ENCODE measurements at regions not wholly inside any gene's neighbourhood (a gene's known extent, or its start where the extent isn't known, plus 50 kb on each side); places are given as distances from the start of the nearest gene placed in this dataset.

DNA sequence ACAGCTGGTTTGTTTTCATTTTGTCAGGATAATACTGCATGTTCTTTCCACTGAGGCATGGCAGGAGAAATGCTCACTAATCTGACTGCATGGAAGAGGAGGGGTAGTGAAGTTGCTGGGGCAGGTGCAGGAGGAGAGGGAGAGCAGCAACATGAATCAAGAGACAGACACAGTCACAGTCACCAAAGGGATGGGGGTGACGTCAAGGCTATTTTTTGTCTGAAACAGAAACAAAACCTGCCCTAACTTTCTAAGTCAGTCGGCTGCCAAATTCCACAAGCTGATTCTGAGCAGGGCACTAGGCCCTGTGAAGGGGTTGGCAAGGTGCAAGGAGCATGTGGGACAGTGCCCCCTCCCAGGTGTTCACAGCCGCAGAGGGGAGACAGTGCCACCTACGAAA is 186.6 kb upstream of the NSMCE3 start (continued):
- TF ChIP-seq, protein P1, sequence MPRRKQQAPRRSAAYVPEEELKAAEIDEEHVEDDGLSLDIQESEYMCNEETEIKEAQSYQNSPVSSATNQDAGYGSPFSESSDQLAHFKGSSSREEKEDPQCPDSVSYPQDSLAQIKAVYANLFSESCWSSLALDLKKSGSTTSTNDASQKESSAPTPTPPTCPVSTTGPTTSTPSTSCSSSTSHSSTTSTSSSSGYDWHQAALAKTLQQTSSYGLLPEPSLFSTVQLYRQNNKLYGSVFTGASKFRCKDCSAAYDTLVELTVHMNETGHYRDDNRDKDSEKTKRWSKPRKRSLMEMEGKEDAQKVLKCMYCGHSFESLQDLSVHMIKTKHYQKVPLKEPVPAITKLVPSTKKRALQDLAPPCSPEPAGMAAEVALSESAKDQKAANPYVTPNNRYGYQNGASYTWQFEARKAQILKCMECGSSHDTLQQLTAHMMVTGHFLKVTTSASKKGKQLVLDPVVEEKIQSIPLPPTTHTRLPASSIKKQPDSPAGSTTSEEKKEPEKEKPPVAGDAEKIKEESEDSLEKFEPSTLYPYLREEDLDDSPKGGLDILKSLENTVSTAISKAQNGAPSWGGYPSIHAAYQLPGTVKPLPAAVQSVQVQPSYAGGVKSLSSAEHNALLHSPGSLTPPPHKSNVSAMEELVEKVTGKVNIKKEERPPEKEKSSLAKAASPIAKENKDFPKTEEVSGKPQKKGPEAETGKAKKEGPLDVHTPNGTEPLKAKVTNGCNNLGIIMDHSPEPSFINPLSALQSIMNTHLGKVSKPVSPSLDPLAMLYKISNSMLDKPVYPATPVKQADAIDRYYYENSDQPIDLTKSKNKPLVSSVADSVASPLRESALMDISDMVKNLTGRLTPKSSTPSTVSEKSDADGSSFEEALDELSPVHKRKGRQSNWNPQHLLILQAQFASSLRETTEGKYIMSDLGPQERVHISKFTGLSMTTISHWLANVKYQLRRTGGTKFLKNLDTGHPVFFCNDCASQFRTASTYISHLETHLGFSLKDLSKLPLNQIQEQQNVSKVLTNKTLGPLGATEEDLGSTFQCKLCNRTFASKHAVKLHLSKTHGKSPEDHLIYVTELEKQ (tag by site-specific recombination; IDR thresholded peaks at IDR 0.05; ENCODE audit: borderline replicate concordance): no peak
- TF ChIP-seq ZSCAN23 (tag by site-specific recombination; IDR thresholded peaks at IDR 0.05) (no peak), ZBTB20 (tag by site-specific recombination; IDR thresholded peaks at IDR 0.05) (no peak), KLF16 (tag by site-specific recombination; IDR thresholded peaks at IDR 0.05) (no peak)
- TF ChIP-seq, protein P2, sequence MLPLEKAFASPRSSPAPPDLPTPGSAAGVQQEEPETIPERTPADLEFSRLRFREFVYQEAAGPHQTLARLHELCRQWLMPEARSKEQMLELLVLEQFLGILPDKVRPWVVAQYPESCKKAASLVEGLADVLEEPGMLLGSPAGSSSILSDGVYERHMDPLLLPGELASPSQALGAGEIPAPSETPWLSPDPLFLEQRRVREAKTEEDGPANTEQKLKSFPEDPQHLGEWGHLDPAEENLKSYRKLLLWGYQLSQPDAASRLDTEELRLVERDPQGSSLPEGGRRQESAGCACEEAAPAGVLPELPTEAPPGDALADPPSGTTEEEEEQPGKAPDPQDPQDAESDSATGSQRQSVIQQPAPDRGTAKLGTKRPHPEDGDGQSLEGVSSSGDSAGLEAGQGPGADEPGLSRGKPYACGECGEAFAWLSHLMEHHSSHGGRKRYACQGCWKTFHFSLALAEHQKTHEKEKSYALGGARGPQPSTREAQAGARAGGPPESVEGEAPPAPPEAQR (tag by site-specific recombination; IDR thresholded peaks at IDR 0.05): no peak

DNA sequence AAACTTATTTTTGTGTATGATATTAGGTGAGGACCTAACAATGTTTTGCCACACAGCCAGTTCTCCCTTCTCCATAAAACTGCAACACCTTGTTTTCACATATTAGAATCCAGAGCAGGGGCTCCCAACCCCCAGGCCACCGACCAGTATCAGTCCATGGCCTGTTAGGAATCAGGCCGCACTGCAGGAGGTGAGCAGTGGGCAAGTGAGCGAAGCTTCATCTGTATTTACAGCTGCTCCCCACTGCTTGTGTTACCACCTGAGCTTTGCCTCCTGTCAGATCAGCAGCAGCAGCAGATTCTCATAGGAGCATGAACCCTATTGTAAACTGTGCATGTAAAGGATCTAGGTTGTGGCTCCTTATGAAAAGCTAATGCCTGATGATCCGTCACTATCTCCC is 185.9 kb upstream of the NSMCE3 start:
- Histone ChIP-seq H3K9me3 (ENCODE audit: control insufficient read depth, insufficient read depth, low read depth, low read length) (no peaks in the 10 kb centered on the region), H3K4me1 (ENCODE audit: control insufficient read depth, insufficient read depth, low read length) (no peaks in the 10 kb centered on the region), H3K4me3 (ENCODE audit: low read depth, low read length) (no peak overlapping the region), H3K36me3 (ENCODE audit: control insufficient read depth in 2 of 2, insufficient read depth in 1 of 2, low read length in 2 of 2) (no peaks in the 10 kb centered on the region), H3K27ac (ENCODE audit: extremely low read depth, low read depth, low read length) (no peak overlapping the region)
- TF ChIP-seq, protein P3, sequence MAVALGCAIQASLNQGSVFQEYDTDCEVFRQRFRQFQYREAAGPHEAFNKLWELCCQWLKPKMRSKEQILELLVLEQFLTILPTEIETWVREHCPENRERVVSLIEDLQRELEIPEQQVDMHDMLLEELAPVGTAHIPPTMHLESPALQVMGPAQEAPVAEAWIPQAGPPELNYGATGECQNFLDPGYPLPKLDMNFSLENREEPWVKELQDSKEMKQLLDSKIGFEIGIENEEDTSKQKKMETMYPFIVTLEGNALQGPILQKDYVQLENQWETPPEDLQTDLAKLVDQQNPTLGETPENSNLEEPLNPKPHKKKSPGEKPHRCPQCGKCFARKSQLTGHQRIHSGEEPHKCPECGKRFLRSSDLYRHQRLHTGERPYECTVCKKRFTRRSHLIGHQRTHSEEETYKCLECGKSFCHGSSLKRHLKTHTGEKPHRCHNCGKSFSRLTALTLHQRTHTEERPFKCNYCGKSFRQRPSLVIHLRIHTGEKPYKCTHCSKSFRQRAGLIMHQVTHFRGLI (tag by site-specific recombination; IDR thresholded peaks at IDR 0.05): no peak
- TF ChIP-seq, protein P4, sequence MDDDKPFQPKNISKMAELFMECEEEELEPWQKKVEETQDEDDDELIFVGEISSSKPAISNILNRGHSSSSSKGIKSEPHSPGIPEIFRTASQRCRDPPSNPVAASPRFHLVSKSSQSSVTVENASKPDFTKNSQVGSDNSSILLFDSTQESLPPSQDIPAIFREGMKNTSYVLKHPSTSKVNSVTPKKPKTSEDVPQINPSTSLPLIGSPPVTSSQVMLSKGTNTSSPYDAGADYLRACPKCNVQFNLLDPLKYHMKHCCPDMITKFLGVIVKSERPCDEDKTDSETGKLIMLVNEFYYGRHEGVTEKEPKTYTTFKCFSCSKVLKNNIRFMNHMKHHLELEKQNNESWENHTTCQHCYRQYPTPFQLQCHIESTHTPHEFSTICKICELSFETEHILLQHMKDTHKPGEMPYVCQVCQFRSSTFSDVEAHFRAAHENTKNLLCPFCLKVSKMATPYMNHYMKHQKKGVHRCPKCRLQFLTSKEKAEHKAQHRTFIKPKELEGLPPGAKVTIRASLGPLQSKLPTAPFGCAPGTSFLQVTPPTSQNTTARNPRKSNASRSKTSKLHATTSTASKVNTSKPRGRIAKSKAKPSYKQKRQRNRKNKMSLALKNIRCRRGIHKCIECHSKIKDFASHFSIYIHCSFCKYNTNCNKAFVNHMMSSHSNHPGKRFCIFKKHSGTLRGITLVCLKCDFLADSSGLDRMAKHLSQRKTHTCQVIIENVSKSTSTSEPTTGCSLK (tag by site-specific recombination; IDR thresholded peaks at IDR 0.05): no peak
- TF ChIP-seq ZNF610 (tag by site-specific recombination; IDR thresholded peaks at IDR 0.05; ENCODE audit: borderline replicate concordance): peak; percentile 82; the same call in 1 of the 2 replicates
- TF ChIP-seq ZNF138 (tag by site-specific recombination; IDR thresholded peaks at IDR 0.05; ENCODE audit: borderline replicate concordance): no peak
- ChIA-PET CTCF (no interaction called here), POLR2A (no interaction called here)

DNA sequence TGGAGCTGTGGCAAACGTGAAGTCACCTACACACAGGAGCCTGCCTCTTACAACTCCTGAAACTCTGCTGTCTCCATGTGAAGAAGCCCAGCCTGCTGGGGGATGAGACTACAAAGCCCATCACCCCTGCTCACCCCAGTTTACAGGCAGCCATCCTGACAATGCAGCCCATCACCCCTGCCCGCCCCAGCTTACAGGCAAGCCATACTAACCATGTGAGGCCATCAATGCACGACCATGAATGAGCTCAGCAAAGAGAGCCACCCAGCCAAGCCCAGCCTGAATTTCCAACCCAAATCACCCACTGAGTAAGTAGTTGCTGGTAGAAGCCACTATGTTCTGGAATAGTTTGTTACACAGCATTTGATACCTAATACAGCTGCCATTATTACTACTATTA is 185.4 kb upstream of the NSMCE3 start:
- POLR2A ChIA-PET: no interaction called here
- Histone ChIP-seq H3K4me3 (ENCODE audit: low read depth, low read length) (no peak overlapping the region), H3K4me1 (ENCODE audit: control insufficient read depth, insufficient read depth, low read length) (no peaks in the 10 kb centered on the region), H3K36me3 (ENCODE audit: control insufficient read depth in 2 of 2, insufficient read depth in 1 of 2, low read length in 2 of 2) (no peaks in the 10 kb centered on the region), H3K9me3 (ENCODE audit: control insufficient read depth, insufficient read depth, low read depth, low read length) (no peaks in the 10 kb centered on the region), H3K27ac (ENCODE audit: extremely low read depth, low read depth, low read length) (no peak overlapping the region)
- no peak for TF ChIP-seq ZFP37 (tag by site-specific recombination; IDR thresholded peaks at IDR 0.05)
- TF ChIP-seq ZBTB17 (tag by site-specific recombination; IDR thresholded peaks at IDR 0.05): no peak
- no peak for TF ChIP-seq ZNF175 (tag by site-specific recombination; IDR thresholded peaks at IDR 0.05)
- no peak for TF ChIP-seq ZSCAN23 (tag by site-specific recombination; IDR thresholded peaks at IDR 0.05)
- TF ChIP-seq ZBTB21 (tag by site-specific recombination; IDR thresholded peaks at IDR 0.05): no peak
- TF ChIP-seq ZNF624 (tag by site-specific recombination; IDR thresholded peaks at IDR 0.05): no peak
- CTCF ChIA-PET: no interaction called here
